Neural cell (in vitro differentiated cells): ENCODE measurements at regions not wholly inside any gene's neighbourhood (a gene's known extent, or its start where the extent isn't known, plus 50 kb on each side); places are given as distances from the start of the nearest gene placed in this dataset.

Experiments
- H2AFZ ChIP-seq: fragments of 200-600, 300-800 bp; sonication (generic), shearing (Covaris generic); 2 replicates; pipeline ENCODE4 v1.6.0; 2014; ENCODE audit warnings: low read depth, mild to moderate bottlenecking, antibody characterized with exemption, low read length, moderate library complexity
- H3F3A ChIP-seq: fragments of 200-600 bp; shearing (Covaris generic); 2 replicates; pipeline ENCODE4 v1.6.1; 2016; ENCODE audit warnings: mild to moderate bottlenecking, moderate library complexity, mixed read lengths, antibody characterized with exemption, low read length; ENCODE audit not compliant: insufficient read depth, poor library complexity, severe bottlenecking
- H3K27ac ChIP-seq: fragments of 200-600, 300-800 bp; sonication (generic), shearing (Covaris generic); 2 replicates; pipeline ENCODE4 v1.5.1; 2014; ENCODE audit warnings: mild to moderate bottlenecking, low read length, moderate library complexity
- H3K27me3 ChIP-seq: fragments of 300-800, 200-600 bp; sonication (generic), shearing (Covaris generic); 2 replicates; pipeline ENCODE4 v1.6.0; 2014; ENCODE audit warnings: mild to moderate bottlenecking, low read depth, low read length, moderate library complexity; ENCODE audit not compliant: insufficient read depth
- H3K36me3 ChIP-seq: fragments of 300-800, 200-600 bp; sonication (generic), shearing (Covaris generic); 2 replicates; pipeline ENCODE4 v1.5.1; 2014; ENCODE audit warnings: mild to moderate bottlenecking, antibody characterized with exemption, low read length, moderate library complexity; ENCODE audit not compliant: insufficient read depth
- H3K4me2 ChIP-seq: fragments of 300-800, 200-600 bp; sonication (generic), shearing (Covaris generic); 2 replicates; pipeline ENCODE4 v1.6.0; 2014; ENCODE audit warnings: mild to moderate bottlenecking, low read length
- H3K4me3 ChIP-seq: fragments of 300-800, 200-600 bp; sonication (generic), shearing (Covaris generic); 2 replicates; pipeline ENCODE4 v1.5.1; 2014; ENCODE audit warnings: mild to moderate bottlenecking, low read length, moderate library complexity
- H3K79me2 ChIP-seq: fragments of 200-600 bp; shearing (Covaris generic); replicated peaks from 2 replicates; pipeline ENCODE4 v1.6.0; 2014; ENCODE audit warnings: mild to moderate bottlenecking, low read length, moderate library complexity; ENCODE audit not compliant: insufficient read depth
- H3K9ac ChIP-seq: fragments of 300-800, 200-600 bp; sonication (generic), shearing (Covaris generic); 2 replicates; pipeline ENCODE4 v1.6.1; 2016; ENCODE audit warnings: mild to moderate bottlenecking, low read length, mixed read lengths
- H3K9me2 ChIP-seq: fragments of 200-600 bp; shearing (Covaris generic); 2 replicates; pipeline ENCODE4 v1.6.1; 2016; ENCODE audit warnings: mild to moderate bottlenecking, low read length, mixed read lengths; ENCODE audit not compliant: insufficient read depth
- H3K9me3 ChIP-seq: fragments of 200-600, 300-800 bp; sonication (generic), shearing (Covaris generic); 2 replicates; pipeline ENCODE4 v1.6.1; 2016; ENCODE audit warnings: mild to moderate bottlenecking, mixed run types, low read length, moderate library complexity, mixed read lengths
- H4K20me1 ChIP-seq: fragments of 200-600 bp; shearing (Covaris generic); 2 replicates; pipeline ENCODE4 v1.6.1; 2016; ENCODE audit warnings: mild to moderate bottlenecking, mixed run types; ENCODE audit not compliant: insufficient read depth
- EP300 ChIP-seq: fragments of 450-650 bp; conservative IDR thresholded peaks from 2 replicates; pipeline ENCODE4 v1.6.1; 2014; ENCODE audit warnings: antibody characterized with exemption, mild to moderate bottlenecking, moderate library complexity; ENCODE audit not compliant: poor library complexity, severe bottlenecking
- EZH2 ChIP-seq: fragments of 200-600, 300-800 bp; shearing (Covaris generic), sonication (generic); IDR thresholded peaks from 2 replicates; pipeline ENCODE4 v1.6.1; 2014; ENCODE audit warnings: antibody characterized with exemption, low read length, borderline replicate concordance, mild to moderate bottlenecking; ENCODE audit not compliant: insufficient read depth, poor library complexity, severe bottlenecking
- MXI1 ChIP-seq: fragments of 450-650 bp; conservative IDR thresholded peaks from 2 replicates; pipeline ENCODE4 v1.6.1; 2014; ENCODE audit warnings: antibody characterized with exemption, mild to moderate bottlenecking; ENCODE audit not compliant: poor library complexity, severe bottlenecking
- POLR2AphosphoS5 ChIP-seq: IDR thresholded peaks from 2 replicates; pipeline ENCODE4 v1.6.1; 2012
- RAD21 ChIP-seq: fragments of 450-650 bp; conservative IDR thresholded peaks from 2 replicates; pipeline ENCODE4 v1.6.1; 2014; ENCODE audit warnings: antibody characterized with exemption, mild to moderate bottlenecking, moderate library complexity
- SMC3 ChIP-seq: fragments of 450-650 bp; conservative IDR thresholded peaks from 2 replicates; pipeline ENCODE4 v1.6.1; 2014; ENCODE audit warnings: antibody characterized with exemption, mild to moderate bottlenecking, moderate library complexity; ENCODE audit not compliant: poor library complexity
- TAF1 ChIP-seq: IDR thresholded peaks from 2 replicates; pipeline ENCODE4 v1.6.1; 2012; ENCODE audit warnings: low read depth
- TF ChIP-seq, protein P1 (sequence below): IDR thresholded peaks from 2 replicates; pipeline ENCODE4 v1.6.1; 2012; ENCODE audit warnings: borderline replicate concordance
- TF ChIP-seq, protein P2 (sequence below): fragments of 450-650 bp; IDR thresholded peaks from 2 replicates; pipeline ENCODE4 v1.5.1; 2014; ENCODE audit warnings: antibody characterized with exemption, mild to moderate bottlenecking, moderate library complexity; ENCODE audit not compliant: poor library complexity, severe bottlenecking

DNA sequence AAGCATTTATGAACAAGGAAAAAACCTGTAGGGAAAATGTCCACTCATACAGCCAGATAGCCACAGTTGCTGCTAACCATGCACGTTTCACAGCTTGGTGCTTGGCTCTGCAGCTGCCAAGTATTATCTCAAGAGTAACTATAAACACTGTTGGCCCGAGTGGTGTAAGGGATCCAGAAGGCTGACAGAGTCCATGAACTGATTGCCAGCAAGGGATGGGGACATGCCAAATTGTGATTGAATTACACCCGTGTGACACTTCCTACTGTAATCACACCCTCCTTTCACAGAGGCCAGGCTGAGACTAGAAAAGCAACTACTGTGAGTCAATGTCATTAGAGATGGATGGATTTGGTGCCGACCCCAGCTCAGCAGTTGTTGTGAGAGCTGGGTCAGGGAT lies 223.9 kb upstream of the ANKRD50 start:
- TF ChIP-seq SMC3 (no peak), RAD21 (no peak), EP300 (no peak), POLR2AphosphoS5 (no peak), EZH2 (no peak), TAF1 (no peak), MXI1 (no peak)
- TF ChIP-seq, protein P1, sequence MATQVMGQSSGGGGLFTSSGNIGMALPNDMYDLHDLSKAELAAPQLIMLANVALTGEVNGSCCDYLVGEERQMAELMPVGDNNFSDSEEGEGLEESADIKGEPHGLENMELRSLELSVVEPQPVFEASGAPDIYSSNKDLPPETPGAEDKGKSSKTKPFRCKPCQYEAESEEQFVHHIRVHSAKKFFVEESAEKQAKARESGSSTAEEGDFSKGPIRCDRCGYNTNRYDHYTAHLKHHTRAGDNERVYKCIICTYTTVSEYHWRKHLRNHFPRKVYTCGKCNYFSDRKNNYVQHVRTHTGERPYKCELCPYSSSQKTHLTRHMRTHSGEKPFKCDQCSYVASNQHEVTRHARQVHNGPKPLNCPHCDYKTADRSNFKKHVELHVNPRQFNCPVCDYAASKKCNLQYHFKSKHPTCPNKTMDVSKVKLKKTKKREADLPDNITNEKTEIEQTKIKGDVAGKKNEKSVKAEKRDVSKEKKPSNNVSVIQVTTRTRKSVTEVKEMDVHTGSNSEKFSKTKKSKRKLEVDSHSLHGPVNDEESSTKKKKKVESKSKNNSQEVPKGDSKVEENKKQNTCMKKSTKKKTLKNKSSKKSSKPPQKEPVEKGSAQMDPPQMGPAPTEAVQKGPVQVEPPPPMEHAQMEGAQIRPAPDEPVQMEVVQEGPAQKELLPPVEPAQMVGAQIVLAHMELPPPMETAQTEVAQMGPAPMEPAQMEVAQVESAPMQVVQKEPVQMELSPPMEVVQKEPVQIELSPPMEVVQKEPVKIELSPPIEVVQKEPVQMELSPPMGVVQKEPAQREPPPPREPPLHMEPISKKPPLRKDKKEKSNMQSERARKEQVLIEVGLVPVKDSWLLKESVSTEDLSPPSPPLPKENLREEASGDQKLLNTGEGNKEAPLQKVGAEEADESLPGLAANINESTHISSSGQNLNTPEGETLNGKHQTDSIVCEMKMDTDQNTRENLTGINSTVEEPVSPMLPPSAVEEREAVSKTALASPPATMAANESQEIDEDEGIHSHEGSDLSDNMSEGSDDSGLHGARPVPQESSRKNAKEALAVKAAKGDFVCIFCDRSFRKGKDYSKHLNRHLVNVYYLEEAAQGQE: no peak
- TF ChIP-seq, protein P2, sequence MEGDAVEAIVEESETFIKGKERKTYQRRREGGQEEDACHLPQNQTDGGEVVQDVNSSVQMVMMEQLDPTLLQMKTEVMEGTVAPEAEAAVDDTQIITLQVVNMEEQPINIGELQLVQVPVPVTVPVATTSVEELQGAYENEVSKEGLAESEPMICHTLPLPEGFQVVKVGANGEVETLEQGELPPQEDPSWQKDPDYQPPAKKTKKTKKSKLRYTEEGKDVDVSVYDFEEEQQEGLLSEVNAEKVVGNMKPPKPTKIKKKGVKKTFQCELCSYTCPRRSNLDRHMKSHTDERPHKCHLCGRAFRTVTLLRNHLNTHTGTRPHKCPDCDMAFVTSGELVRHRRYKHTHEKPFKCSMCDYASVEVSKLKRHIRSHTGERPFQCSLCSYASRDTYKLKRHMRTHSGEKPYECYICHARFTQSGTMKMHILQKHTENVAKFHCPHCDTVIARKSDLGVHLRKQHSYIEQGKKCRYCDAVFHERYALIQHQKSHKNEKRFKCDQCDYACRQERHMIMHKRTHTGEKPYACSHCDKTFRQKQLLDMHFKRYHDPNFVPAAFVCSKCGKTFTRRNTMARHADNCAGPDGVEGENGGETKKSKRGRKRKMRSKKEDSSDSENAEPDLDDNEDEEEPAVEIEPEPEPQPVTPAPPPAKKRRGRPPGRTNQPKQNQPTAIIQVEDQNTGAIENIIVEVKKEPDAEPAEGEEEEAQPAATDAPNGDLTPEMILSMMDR: no peak
- Histone ChIP-seq H3K9me2 (no peaks in the 10 kb centered on the region), H3F3A (no peaks in the 10 kb centered on the region), H3K4me2 (no peak overlapping the region), H3K9me3 (no peaks in the 10 kb centered on the region), H3K79me2 (no peaks in the 10 kb centered on the region), H2AFZ (no peak overlapping the region), H3K36me3 (no peaks in the 10 kb centered on the region), H3K4me3 (no peak overlapping the region), H3K27me3 (no peaks in the 10 kb centered on the region), H3K27ac (no peak overlapping the region), H4K20me1 (no peaks in the 10 kb centered on the region), H3K9ac (no peak overlapping the region)

DNA sequence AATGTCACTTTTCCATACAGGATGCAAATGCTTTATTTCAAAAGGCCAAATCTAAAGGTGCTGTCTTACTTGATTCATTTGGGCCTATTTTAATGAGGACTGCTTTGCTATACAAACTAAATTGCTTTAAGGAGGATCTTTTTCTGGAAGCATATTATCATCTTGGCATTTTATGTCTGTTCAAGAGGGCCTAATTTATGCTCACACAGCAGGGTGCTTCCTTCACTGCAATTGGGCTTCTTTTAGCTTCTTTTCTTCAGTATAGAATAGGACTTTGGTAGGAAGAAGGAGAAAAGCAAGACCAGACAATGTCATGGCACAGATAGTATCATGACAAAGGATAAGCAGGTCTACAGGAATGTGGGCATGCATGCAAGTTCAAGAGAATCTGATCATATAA lies 222.4 kb upstream of the ANKRD50 start:
- no peaks in the 10 kb centered on the region for H4K20me1 ChIP-seq
- H3K9me2 ChIP-seq: no peaks in the 10 kb centered on the region
- TF ChIP-seq EZH2: no peak
- TF ChIP-seq, protein P2: no peak
- no peak for TF ChIP-seq EP300
- TF ChIP-seq MXI1: no peak
- TF ChIP-seq SMC3: no peak
- TF ChIP-seq, protein P1: no peak
- TF ChIP-seq POLR2AphosphoS5: no peak
- TF ChIP-seq RAD21: no peak
- no peak for TF ChIP-seq TAF1
- H3F3A ChIP-seq: no peaks in the 10 kb centered on the region
- no peaks in the 10 kb centered on the region for H3K79me2 ChIP-seq
- H2AFZ ChIP-seq: no peak overlapping the region
- no peak overlapping the region for H3K27ac ChIP-seq
- no peak overlapping the region for H3K4me2 ChIP-seq
- no peak overlapping the region for H3K4me3 ChIP-seq
- H3K27me3 ChIP-seq: no peaks in the 10 kb centered on the region
- H3K9me3 ChIP-seq: no peaks in the 10 kb centered on the region
- no peaks in the 10 kb centered on the region for H3K36me3 ChIP-seq
- H3K9ac ChIP-seq: no peak overlapping the region
